NCI-H1417 treated with DMSO at 0.1 percent for 48 hours (cell line): ENCODE measurements at regions not wholly inside any gene's neighbourhood (a gene's known extent, or its start where the extent isn't known, plus 50 kb on each side); places are given as distances from the start of the nearest gene placed in this dataset.

Experiments used
- DNase-seq: peaks from one replicate; lab custom pipeline; 2025; lab: John Stamatoyannopoulos, UW

DNA sequence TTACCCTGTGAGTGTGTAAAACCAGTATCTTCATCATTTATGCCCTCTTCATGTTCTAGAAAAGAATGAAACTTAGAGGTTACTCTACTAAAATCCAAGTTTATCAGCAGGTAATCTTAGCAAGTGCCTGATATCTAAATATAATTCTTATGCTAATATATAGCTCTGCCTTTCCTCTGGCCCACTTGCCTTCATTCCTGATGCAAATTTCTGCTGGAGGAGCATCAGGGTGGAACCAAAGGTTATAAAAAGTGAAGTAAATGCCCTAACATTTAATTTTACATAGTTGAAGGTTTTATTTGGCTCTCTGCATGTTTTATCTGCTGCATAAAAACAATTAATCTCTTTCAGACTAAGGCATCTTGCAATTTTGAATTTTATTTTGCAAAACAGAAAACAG lies 936.2 kb downstream of the ROBO2 start:
- DNase-seq, result no peak

GRCh38 chr3:78003090-78003489 lies 963.2 kb downstream of the ROBO2 start:
- DNase-seq, result no peak

DNA sequence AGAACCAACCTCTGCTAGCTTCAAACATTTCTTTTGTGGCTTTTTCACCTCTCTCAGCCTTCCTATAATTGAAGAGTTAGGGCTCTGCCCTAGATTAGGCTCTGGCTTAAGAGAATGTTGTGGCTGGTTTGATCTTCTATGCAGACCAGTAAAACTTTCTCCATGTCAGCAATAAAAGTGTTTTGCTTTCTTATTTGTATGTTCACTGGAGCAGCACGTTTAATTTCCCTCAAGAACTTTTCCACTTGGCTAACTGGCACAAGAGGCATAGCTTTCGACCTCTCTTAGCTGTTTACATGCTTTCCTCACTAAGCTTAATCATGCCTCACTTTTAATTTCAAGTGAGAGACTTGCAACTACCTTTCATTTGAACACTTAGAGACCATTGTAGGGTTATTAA lies 964.7 kb downstream of the ROBO2 start:
- DNase-seq, result no peak

- DNase-seq, result no peak
Measured at GRCh38 chr3:78013653-78014052, 973.8 kb downstream of the ROBO2 start.

DNA sequence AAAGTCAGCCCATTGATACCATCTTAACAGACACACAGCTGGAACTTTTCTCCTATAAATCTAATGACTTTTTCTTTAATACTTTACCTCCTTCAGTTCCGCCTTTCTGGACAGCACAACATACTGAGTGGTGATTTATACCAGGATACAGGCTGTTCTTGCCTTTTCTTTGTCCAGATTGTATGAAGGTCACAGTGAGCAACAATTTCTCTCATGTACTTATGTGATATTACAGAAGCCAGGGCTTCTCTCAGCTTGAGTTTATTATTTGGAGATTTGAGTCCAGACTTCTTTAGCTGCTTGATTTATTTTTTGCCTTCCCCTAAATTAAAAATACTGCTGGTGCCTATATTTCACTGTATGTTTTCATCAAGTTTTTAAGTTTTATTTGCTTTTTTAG lies 976.0 kb downstream of the ROBO2 start:
- no peak for DNase-seq

DNA sequence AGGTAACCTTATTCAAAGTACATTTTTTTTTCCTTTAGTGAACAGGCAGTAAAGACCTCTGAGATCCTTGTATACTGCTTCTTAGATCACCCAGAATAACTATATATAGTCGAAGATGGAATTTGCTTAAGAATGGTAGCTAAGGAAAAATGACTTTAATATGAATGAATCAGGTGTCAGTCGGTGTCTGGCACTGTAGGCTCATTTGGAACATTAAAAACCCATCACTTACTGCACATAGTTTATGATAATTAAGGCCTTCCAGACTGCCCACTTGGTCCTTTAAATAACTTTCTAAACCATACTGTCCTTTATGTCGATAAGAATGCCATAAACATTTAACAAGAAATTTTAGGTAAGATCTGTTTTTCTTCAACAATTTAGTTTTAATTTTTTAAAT lies 981.8 kb downstream of the ROBO2 start:
- no peak for DNase-seq

GRCh38 chr3:78022232-78022631 lies 982.3 kb downstream of the ROBO2 start:
- DNase-seq, result no peak

DNA sequence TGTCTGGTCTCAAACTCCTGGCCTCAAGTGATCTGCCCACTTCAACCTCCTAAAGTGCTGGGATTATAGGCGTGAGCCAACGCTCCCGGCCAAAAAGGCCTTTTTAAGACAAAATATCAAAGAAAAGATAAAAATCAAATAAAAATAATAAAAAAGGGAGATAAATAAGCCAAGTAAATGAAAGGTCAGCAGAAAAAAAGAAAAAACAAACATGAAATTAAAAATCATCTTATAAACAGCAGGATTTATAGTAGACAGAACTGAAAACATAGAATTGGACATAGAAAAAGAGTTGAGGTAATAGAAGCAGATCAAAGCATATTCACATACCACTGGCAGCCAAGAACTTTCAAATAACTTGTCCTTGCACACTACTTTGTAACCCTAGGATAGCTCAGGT lies 983.4 kb downstream of the ROBO2 start:
- no peak for DNase-seq

DNA sequence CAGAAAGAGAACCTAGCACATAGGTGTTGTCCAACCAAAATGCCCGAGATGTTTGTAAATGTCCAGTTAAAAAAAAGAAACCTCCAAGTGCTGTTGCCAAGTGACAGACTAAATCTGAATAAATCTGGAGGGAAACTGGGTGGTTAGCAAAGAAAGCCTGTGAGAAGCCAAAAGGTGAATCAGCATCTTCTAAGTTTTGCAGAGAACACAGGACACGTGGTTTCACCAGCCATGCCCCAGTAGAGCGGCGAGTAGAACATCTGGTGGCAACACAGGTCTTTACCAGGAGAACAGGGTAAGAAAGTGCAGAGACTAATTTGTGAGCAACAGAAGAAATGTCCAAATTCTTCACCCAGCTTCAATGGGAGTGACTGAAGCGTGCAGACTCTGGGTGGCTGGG lies 986.0 kb downstream of the ROBO2 start:
- DNase-seq, result no peak

DNA sequence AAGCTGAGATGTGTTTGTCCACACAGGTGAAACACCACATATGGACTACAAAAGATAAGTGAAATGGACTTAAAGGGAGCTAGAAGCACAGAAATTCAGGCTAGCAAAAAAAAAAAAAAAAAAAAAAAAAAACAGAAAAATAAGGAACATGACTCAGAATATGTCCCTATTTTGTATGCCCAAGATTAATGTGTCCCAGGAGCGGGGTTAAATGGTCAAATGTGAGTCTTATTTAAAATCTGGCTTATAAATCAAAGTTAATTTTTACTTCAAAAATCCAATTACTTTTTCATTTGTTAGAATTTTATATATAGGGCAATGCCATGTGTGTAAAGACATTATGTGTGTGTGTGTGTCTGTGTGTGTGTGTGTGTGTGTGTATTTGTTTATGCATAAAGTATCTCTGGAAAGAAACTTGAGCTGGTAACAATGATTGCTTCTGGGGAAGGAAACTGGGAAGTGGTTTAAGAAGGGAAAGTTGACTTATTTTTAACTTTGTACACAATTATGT lies 986.5 kb downstream of the ROBO2 start:
- DNase-seq, result no peak

DNA sequence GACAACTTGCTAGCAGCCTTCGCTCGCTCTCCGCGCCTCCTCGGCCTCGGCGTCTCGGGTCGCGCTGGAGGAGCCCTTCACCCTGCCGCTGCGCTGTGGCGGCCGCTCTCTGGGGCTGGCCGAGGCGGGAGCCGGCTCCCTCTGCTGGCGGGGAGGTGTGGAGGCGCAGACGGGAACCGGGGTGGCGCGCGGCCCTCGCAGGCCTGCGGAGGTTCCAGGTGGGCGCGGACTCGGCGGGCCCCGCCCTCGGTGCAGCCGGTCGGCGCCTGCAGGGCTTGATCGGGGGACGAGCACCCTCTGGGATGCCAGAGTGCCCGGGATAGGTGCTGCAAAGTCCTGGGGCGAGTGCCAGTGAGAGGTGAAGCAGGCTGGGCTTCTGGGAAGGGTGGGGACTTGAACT lies 989.9 kb downstream of the ROBO2 start:
- DNase-seq, result no peak

- DNase-seq, result no peak
Measured at GRCh38 chr3:78035131-78035641, 995.3 kb downstream of the ROBO2 start.

DNA sequence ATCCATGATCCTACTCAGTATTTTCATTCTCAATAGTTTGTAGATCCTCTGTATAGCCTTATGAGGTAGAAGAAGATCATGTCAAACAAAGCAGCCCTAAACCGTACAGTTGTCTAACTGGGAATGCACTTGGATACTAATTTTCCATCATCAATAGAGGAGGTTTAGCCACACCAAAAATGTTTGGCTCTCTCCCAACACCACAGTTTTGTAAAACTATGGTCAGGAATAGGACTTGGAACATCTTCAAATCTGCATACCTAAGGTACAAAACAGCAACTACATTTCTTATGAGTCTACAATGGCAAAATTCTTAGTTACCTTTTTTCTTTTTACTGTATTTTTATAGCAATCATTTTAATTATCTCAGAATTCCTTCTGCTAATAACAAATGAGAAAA lies 1001.6 kb downstream of the ROBO2 start:
- DNase-seq, result no peak

GRCh38 chr3:78046566-78046965 lies 1006.7 kb downstream of the ROBO2 start:
- no peak for DNase-seq

DNA sequence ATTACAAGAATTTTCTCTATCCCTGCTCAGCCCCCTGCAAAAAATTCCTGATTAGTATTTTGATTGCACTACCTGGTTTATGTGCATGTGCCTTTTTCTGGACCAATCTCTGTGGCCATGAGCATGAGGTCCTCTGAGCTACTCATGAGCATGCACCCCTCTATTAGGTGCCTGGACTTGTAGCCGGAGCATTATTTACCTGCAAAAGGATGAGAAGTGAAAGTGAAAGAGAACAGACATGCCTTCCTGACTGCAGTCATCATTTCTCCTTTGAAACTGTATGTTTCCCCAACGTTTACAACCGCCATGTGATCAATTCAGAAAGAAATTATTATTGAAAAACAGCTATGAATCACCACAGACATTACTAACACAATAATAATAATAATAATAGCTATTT lies 1008.8 kb downstream of the ROBO2 start:
- DNase-seq, result no peak

- no peak for DNase-seq
Measured at GRCh38 chr3:78049521-78049920, 1009.6 kb downstream of the ROBO2 start.

GRCh38 chr3:78050276-78051065 lies 1010.6 kb downstream of the ROBO2 start:
- DNase-seq, result no peak

DNA sequence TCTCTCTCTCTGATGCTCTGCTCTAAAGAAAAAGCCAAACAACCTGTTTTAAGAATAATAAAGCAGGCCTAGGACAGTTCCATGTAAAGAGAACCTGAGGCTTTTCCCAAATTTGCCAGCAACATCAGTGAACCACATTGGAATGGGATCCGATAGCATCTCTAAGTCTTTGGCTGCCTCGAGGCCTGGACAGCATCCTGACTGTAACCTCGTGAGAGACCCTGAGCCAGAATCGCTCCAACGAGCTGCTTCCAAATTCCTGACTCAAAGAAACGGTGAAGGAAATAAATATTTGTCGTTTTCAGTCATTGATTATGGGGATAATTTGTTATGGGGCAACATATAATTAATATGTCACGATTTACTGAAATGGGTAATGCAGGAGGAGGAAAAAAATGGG lies 1012.8 kb downstream of the ROBO2 start:
- no peak for DNase-seq

DNA sequence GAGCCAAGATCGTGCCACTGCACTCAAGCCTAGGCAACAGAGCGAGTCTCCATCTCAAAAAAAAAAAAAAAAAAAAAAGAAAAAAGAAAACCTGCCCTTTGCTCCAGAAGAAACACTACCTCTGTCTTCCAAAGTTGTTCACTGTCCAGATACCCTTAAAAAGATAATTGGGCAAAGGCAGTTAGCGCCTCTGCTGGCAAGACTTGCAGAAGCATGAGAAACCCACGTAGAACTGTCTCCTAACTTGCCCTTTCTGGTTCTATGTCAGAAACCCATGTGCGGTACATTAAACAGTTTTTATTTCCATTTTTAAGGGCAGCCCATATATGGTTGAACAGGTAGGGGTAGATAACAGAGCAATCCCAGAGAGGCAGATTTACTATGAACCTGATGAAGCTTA lies 1026.4 kb downstream of the ROBO2 start:
- DNase-seq, result no peak

DNA sequence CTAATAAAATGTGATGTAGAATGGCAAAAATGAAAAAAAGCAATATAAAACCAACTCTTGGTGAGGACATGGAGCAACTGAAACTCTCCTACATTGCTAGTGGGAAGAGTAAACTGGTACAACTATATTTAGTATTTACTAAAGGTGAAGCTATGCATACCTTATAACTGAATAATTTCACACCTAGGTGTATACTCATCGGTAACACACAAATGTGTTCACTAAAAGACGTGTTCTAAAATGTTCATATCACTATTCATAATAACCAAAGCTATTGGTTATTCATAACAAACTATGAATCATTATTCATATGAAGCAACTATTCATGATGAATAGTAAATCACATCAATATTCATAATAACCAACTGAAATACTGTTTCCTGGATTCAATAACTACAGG lies 1030.3 kb downstream of the ROBO2 start:
- no peak for DNase-seq

- DNase-seq, result no peak
Measured at GRCh38 chr3:78076379-78076778, 1036.5 kb downstream of the ROBO2 start.

GRCh38 chr3:78077178-78077577 lies 1037.3 kb downstream of the ROBO2 start:
- no peak for DNase-seq

DNA sequence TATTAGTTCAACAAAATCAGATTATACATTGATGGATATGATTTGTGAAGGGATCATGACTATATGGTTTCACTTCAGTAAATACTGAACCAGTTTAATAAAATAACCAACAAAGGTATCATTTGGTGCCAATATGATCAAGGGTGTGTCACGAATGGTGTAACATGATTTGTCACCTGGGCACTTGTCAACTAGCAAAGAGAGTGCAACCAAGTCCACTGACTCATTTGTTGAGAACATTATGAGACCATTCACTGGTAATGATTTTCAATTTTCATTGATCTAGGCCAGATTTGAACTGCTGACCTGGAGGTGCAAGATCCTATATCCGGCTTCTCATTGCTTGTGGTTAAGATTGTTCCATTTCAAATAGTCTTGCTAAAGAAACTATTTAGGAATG lies 1037.9 kb downstream of the ROBO2 start:
- no peak for DNase-seq

DNA sequence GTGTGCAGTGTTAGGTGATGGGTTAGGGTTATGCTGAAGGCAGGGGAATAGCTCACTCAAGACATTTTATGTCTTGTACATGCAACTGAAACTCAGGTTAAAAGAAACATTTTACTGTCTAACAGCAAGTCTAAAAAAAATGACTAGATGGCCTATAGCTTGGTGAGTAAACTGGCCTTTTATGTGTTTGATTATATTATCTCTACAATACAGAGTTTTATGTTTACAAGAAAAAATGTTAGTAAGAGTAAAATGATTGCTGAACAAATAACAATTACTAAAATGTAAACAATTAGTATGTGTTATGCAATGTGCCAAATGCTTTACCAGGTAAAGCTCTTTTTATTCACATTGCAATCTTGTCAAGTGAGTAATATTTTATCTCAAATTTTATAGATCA lies 1039.6 kb downstream of the ROBO2 start:
- DNase-seq, result no peak
